PFSK-1 (cell line): ENCODE measurements at regions not wholly inside any gene's neighbourhood (a gene's known extent, or its start where the extent isn't known, plus 50 kb on each side); places are given as distances from the start of the nearest gene placed in this dataset.

ENCODE experiments used
- FOXP2 ChIP-seq: optimal IDR thresholded peaks from 2 replicates; pipeline ENCODE3; 2011; ENCODE audit warnings: borderline replicate concordance, control low read depth, inconsistent platforms; ENCODE audit not compliant: insufficient read depth; ENCODE audit errors: extremely low read length, extremely low read depth
- POLR2AphosphoS5 ChIP-seq: IDR thresholded peaks from 2 replicates; pipeline ENCODE4 v1.6.1; 2012; ENCODE audit warnings: low read depth, mild to moderate bottlenecking, control low read depth, low read length, moderate library complexity
- REST ChIP-seq, 2 experiments: IDR thresholded peaks; 2 replicates each; pipeline versions ENCODE4 v1.6.1 to v1.8.0; 2011 to 2012; ENCODE audit warnings: low read depth in 2 of 2, low read length in 2 of 2, control low read depth in 1 of 2, inconsistent platforms in 1 of 2, mild to moderate bottlenecking in 1 of 2, moderate library complexity in 1 of 2; ENCODE audit not compliant: insufficient read depth in 1 of 2
- SIN3A ChIP-seq: IDR thresholded peaks from 2 replicates; pipeline ENCODE4 v1.6.1; 2012; ENCODE audit warnings: mild to moderate bottlenecking, low read length, moderate library complexity, borderline replicate concordance; ENCODE audit not compliant: insufficient read depth
- TAF1 ChIP-seq: IDR thresholded peaks from 2 replicates; pipeline ENCODE4 v1.6.1; 2012; ENCODE audit warnings: low read length, control low read depth, borderline replicate concordance; ENCODE audit not compliant: insufficient read depth

- no peak for TF ChIP-seq FOXP2
- no peak for TF ChIP-seq REST (IDR thresholded peaks at IDR 0.05; ENCODE audit: insufficient read depth in 1 of 2, low read depth in 2 of 2, low read length in 2 of 2)
- no peak for TF ChIP-seq TAF1
- no peak for TF ChIP-seq POLR2AphosphoS5
Observed at GRCh38 chr1:87903242-87903641, 574.6 kb downstream of the LMO4 start.

- TF ChIP-seq TAF1: no peak
- no peak for TF ChIP-seq REST (IDR thresholded peaks at IDR 0.05; ENCODE audit: insufficient read depth in 1 of 2, low read depth in 2 of 2, low read length in 2 of 2)
Observed at GRCh38 chr1:87904651-87905050, 576.0 kb downstream of the LMO4 start.

- TF ChIP-seq FOXP2 (no peak), TAF1 (no peak), SIN3A (no peak), POLR2AphosphoS5 (no peak), REST (IDR thresholded peaks at IDR 0.05; ENCODE audit: insufficient read depth in 1 of 2, low read depth in 2 of 2, low read length in 2 of 2) (no peak)
Observed at GRCh38 chr1:87905651-87906050, 577.0 kb downstream of the LMO4 start.

- no peak for TF ChIP-seq TAF1
Observed at GRCh38 chr1:87906078-87906477, 577.4 kb downstream of the LMO4 start.

GRCh38 chr1:87913361-87913760, 584.7 kb downstream of the LMO4 start:
- no peak for TF ChIP-seq TAF1
- TF ChIP-seq SIN3A: no peak

DNA sequence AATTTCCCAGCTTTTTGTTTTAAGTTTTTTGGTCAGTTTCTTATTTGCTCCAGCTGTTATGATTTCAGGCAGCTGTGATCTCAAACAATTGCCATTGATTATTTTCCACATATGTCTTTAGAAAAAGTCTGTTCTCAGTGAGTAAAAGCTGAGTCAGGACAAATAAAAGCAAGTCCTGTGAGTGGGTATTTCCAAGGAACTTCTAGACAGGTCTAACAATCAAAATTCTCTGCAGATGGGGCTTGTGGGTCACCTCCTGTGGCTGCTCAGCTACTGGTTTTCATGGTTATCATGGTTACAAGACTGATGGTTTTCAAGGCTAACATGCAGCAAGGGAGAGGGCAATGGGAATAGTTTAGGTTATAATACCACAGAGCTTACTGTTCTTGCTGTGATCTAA, 585.7 kb downstream of the LMO4 start:
- TF ChIP-seq SIN3A: no peak
- TF ChIP-seq FOXP2: no peak
- no peak for TF ChIP-seq REST (IDR thresholded peaks at IDR 0.05; ENCODE audit: insufficient read depth in 1 of 2, low read depth in 2 of 2, low read length in 2 of 2)
- no peak for TF ChIP-seq POLR2AphosphoS5
- TF ChIP-seq TAF1: no peak
